Adrenal gland (tissue), 9 donors: ENCODE measurements at regions not wholly inside any gene's neighbourhood (a gene's known extent, or its start where the extent isn't known, plus 50 kb on each side); places are given as distances from the start of the nearest gene placed in this dataset.

Experiments used
- DNase-seq, 7 donors: peaks; one replicate each; pipeline ENCODE4 v3.0.0-alpha.2; 2019 to 2020
- H3K27ac ChIP-seq, 5 donors: fragments of 200-600 bp; sonication (generic) in 4 of 5; 1 replicate in 3 of 5; 2 replicates in 2 of 5; pipeline versions ENCODE4 v1.5.1 to v1.8.0; 2016 to 2020; ENCODE audit warnings: mild to moderate bottlenecking in 1 of 5
- H3K27me3 ChIP-seq: fragments of 200-600 bp; 2 replicates; pipeline ENCODE4 v1.8.0; 2021
- H3K36me3 ChIP-seq, 2 donors: fragments of 200-600 bp; replicated peaks in 1 of 2; 1 replicate in 1 of 2; 2 replicates in 1 of 2; pipeline versions ENCODE4 v1.5.1 to v1.8.0; 2018 to 2022
- H3K4me1 ChIP-seq, 2 donors: fragments of 200-600 bp; replicated peaks in 1 of 2; 1 replicate in 1 of 2; 2 replicates in 1 of 2; pipeline versions ENCODE4 v1.5.1 to v1.8.0; 2018 to 2021
- H3K4me3 ChIP-seq, 4 donors: fragments of 200-600 bp; sonication (generic) in 3 of 4; one replicate each; pipeline ENCODE4 v1.5.1; 2016 to 2018
- H3K9me3 ChIP-seq, 3 donors: fragments of 200-600 bp; sonication (generic) in 1 of 3; replicated peaks in 1 of 3; 1 replicate in 2 of 3; 2 replicates in 1 of 3; pipeline versions ENCODE4 v1.5.1 to v1.8.0; 2016 to 2021
- POLR2A ChIP-seq, 2 donors: fragments of 450-650 bp; IDR thresholded peaks; one replicate each; pipeline ENCODE4 v1.6.1; 2017; ENCODE audit warnings: antibody characterized with exemption in 2 of 2, mild to moderate bottlenecking in 2 of 2, moderate library complexity in 1 of 2
- WGBS, 4 donors: extraction: QIAGEN DNeasy Blood & Tissue Kit in 2 of 4; methylation state at CpG; one replicate each; pipeline versions ENCODE4 v1.1.5 to v1.1.7; 2013 to 2017; 5-methylcytosine and 5-hydroxymethylcytosine counted together
- intact Hi-C, 2 donors: fragments of 100-400 bp; cut with DNase I; formaldehyde crosslinking; loops; one replicate each; pipeline versions ENCODE4 v1.14.1 to v1.15.0; 2022 to 2023
- TF ChIP-seq, protein P1 (sequence below), 6 experiments: fragments of 450-650 bp in 4 of 6; fragments of 200-600 bp in 2 of 6; sonication (generic) in 1 of 6; IDR thresholded peaks; 1 replicate in 5 of 6; 2 replicates in 1 of 6; pipeline versions ENCODE4 v1.5.1 to v1.8.0; 2016 to 2021; ENCODE audit warnings: antibody characterized with exemption in 6 of 6, mild to moderate bottlenecking in 2 of 6, moderate library complexity in 1 of 6
- donor health status: healthy with polysubstance abuse.
- donor health status: Bipolar disorder and iron deficiency.
- donor health status: DM: yes; HTN: yes; CAD: no.
- donor health status: DM: no; HTN: no; CAD: no.
- donor health status: DM: no; HTN: no; CAD: no.

- H3K27me3 ChIP-seq, result no peaks in the 10 kb centered on the region
Observed at GRCh38 chr9:135290086-135290485, 189.5 kb upstream of the PPP1R26 start.

GRCh38 chr9:135290566-135290965 lies 189.0 kb upstream of the PPP1R26 start:
- WGBS, 4 donors, result 77 to 83% (median 80%) methylated on average over 9 of the region's 9 CpGs
- Histone ChIP-seq H3K9me3 (no peaks in the 10 kb centered on the region), H3K36me3 (no peaks in the 10 kb centered on the region), H3K4me3 (no peak overlapping the region), H3K4me1 (no peaks in the 10 kb centered on the region), H3K27ac (no peak overlapping the region), H3K27me3 (no peaks in the 10 kb centered on the region)
- intact Hi-C loops, result no loop called here
- DNase-seq, result no peak
- no peak for TF ChIP-seq POLR2A (IDR thresholded peaks at IDR 0.05)
- TF ChIP-seq, protein P1, sequence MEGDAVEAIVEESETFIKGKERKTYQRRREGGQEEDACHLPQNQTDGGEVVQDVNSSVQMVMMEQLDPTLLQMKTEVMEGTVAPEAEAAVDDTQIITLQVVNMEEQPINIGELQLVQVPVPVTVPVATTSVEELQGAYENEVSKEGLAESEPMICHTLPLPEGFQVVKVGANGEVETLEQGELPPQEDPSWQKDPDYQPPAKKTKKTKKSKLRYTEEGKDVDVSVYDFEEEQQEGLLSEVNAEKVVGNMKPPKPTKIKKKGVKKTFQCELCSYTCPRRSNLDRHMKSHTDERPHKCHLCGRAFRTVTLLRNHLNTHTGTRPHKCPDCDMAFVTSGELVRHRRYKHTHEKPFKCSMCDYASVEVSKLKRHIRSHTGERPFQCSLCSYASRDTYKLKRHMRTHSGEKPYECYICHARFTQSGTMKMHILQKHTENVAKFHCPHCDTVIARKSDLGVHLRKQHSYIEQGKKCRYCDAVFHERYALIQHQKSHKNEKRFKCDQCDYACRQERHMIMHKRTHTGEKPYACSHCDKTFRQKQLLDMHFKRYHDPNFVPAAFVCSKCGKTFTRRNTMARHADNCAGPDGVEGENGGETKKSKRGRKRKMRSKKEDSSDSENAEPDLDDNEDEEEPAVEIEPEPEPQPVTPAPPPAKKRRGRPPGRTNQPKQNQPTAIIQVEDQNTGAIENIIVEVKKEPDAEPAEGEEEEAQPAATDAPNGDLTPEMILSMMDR (IDR thresholded peaks at IDR 0.05), result no peak

More at GRCh38 chr9:135290086-135290485, 189.5 kb upstream of the PPP1R26 start:
- Histone ChIP-seq H3K27ac (no peak overlapping the region), H3K4me3 (no peak overlapping the region), H3K9me3 (no peaks in the 10 kb centered on the region), H3K4me1 (no peaks in the 10 kb centered on the region), H3K36me3 (no peaks in the 10 kb centered on the region)
- intact Hi-C loops, result no loop called here
- DNase-seq, result peak in 2 of 7 donors; percentile 7 to 27
- TF ChIP-seq, protein P1 (IDR thresholded peaks at IDR 0.05), result no peak
- WGBS, 4 donors, result 45 to 61% (median 56%) methylated on average over 3 to 9 of the region's 9 CpGs

DNA sequence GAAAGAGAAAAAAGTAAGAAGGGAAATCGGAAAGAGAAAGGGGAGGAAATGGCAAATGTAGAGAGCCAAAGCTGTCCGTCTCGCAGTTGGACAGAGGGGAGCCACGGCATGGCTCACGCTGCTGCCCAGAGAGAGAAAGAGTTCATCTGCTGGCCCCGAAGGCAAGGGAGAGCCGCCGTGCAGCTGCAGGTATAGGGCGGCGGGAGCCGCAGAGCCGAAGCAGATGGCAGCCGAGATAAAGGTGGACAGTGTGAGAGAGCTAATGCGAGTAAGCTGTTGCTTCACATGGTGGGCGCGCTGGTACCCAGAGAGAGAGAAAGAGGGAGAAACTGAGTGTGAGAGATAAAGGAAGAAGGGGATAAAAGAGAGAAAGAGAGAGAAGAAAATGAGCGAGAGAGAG lies 188.4 kb upstream of the PPP1R26 start:
- DNase-seq, result no peak
- intact Hi-C loops, result no loop called here
- Histone ChIP-seq H3K36me3 (no peaks in the 10 kb centered on the region), H3K9me3 (no peaks in the 10 kb centered on the region), H3K27ac (no peak overlapping the region), H3K4me1 (no peaks in the 10 kb centered on the region), H3K4me3 (no peak overlapping the region), H3K27me3 (no peaks in the 10 kb centered on the region)
- no peak for TF ChIP-seq POLR2A (IDR thresholded peaks at IDR 0.05)
- TF ChIP-seq, protein P1 (IDR thresholded peaks at IDR 0.05), result no peak
- WGBS, 4 donors, result 76 to 82% (median 77%) methylated on average over 17 of the region's 17 CpGs

DNA sequence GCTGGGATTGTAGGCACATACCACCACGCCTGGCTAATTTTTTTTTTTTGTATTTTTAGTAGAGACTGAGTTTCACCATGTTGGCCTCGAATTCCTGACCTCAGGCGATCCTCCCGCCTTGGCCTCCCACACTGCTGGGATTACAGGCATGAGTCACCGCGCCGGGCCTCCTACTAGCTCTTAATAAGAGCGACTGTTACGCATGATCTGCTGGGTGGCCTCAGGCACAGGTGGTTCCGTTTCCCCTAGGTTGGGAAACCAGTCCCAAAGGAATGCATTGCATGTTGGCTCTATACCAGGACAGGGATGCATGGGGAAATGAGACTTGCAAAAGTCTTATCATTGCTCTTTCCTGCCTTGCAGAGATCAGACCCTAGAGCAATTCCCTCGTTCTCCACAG lies 184.7 kb upstream of the PPP1R26 start:
- Histone ChIP-seq H3K27ac (no peak overlapping the region), H3K4me3 (no peak overlapping the region), H3K9me3 (no peaks in the 10 kb centered on the region), H3K4me1 (no peaks in the 10 kb centered on the region), H3K36me3 (no peaks in the 10 kb centered on the region), H3K27me3 (no peaks in the 10 kb centered on the region)
- DNase-seq, result no peak
- TF ChIP-seq POLR2A (IDR thresholded peaks at IDR 0.05), result no peak
- TF ChIP-seq, protein P1 (IDR thresholded peaks at IDR 0.05), result no peak
- WGBS, 4 donors, result 90 to 97% (median 93%) methylated on average over 11 of the region's 11 CpGs
- intact Hi-C loops, result no loop called here
